ENCODE measurements at regions not wholly inside any gene's neighbourhood (a gene's known extent, or its start where the extent isn't known, plus 50 kb on each side); places are given as distances from the start of the nearest gene placed in this dataset.

DNA sequence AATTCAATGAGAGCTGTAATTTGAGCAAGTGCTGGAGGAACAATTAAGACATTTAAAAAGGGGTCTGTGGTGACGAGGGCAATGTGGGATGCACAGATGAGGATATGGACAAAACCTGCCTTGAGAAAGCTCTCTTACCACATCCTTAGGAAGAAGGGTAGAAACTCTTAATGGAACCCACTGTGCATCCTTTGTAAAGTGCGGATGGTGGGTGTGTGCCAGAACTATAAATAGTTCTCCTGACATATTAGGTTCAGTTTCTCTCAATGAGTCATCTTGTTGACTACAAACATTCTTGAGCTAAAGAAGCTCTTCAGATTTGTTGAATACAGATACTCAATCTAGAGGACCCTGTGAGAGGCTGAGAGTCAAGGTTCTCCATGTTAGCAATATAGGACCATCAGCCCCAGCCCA, 106.1 kb upstream of the ANO4 start:
- TF ChIP-seq CTCF (IDR thresholded peaks at IDR 0.05) (no peak), POLR2A (IDR thresholded peaks at IDR 0.05) (no peak)
